CD1c-positive myeloid dendritic cell (primary cell): ENCODE measurements at regions not wholly inside any gene's neighbourhood (a gene's known extent, or its start where the extent isn't known, plus 50 kb on each side); places are given as distances from the start of the nearest gene placed in this dataset.

Source experiments
- DNase-seq: peaks from one replicate; pipeline ENCODE4 v3.0.0-alpha.2; 2016; ENCODE audit errors: extremely low spot score

DNA sequence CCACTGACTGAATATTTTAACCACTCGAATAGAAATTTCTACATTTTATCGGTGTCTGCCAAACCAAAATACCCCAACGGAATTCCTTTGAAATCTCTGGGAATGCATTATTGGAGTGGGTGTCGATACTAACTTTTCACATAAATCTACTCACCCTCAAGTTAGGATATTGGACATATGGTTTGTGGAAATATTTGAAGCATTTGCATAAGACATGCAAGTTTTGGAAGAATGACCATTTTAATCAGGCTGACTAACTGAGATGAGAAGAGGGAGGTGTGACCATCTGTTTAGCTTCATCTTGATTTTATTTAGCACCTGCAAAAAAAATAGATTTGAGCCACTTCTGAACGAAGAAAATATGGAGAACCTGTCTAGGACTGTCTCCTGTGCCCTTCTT, 61.2 kb downstream of the KLF6 start:
- DNase-seq, result no peak

DNA sequence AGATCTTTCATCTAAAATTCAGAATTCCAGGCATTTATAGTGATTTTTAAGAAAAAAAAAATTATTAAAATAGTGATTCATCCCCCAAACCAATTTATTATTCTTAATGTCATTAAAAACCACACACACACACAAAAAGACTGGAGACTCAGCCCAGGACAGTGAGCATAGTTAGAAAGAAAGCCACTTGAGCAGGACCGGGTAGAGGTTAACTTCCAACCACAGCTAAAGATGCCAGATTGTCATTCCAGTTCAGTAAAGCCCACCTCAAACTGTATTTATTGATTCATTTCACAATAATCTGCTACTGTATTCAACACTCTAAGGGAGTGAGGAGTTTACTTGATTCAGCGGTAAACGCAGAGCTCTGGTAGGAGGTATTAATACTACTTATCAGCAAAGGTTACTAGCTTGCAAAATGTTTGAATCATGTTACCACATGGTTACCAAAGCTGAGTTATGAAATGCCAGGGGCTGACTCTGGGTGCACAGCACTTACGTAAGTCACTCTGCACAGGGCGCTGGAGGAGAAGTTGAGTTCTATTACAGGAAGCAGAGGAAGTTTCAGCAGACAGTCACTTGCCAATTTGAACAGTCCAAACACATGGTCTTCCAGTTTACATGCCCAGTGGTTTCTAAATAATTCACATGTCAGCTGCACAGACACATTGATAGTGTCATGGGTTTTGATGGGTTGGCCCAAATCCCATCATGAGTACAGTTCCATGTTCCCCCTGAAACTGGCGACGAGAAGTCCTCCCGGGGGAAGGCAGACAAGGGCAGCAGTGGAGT, 64.6 kb downstream of the KLF6 start:
- DNase-seq, result peak; percentile 97

GRCh38 chr10:3719024-3719843, 65.8 kb downstream of the KLF6 start:
- DNase-seq, result no peak

- no peak for DNase-seq
Observed at GRCh38 chr10:3716093-3716492, 68.9 kb downstream of the KLF6 start.

- DNase-seq, result peak; percentile 32
Observed at GRCh38 chr10:3714967-3715366, 70.0 kb downstream of the KLF6 start.

DNA sequence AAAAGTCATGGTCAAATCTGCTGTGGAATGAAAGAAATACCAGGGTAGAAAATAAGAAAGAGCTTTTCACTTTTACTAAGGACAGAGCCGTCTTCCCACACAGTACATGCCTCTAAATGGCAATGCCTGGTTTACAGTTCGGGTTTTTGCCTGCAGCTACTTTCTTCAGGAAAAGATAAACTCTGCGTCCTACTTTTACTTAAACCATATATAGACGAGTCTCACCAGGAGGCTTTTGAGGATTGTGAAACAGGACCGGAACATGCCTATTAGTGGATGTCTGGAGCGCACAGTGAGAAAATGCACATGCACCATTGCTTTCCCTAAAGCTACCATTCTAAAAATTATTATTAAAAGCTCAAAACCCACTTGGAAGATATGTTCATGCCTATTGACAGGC, 70.5 kb downstream of the KLF6 start:
- peak; percentile 11 for DNase-seq

- DNase-seq, result no peak
Observed at GRCh38 chr10:3712707-3713106, 72.3 kb downstream of the KLF6 start.

GRCh38 chr10:3711918-3712317, 73.1 kb downstream of the KLF6 start:
- no peak for DNase-seq

DNA sequence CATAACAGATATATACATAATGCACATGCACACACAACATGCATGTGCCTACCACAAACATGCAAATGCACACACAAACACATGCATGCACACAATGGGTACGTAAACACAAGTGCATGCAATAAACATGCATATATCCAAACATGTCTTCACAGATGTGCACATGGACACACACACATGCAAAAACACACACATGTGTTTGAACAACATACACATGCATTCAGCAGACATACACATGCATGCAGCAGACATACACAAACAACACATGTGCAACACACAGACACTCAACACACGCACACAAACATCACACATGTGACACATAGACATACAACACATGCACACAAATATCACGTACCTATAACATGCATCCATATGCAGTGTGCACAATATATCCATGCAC, 74.2 kb downstream of the KLF6 start:
- DNase-seq, result no peak

DNA sequence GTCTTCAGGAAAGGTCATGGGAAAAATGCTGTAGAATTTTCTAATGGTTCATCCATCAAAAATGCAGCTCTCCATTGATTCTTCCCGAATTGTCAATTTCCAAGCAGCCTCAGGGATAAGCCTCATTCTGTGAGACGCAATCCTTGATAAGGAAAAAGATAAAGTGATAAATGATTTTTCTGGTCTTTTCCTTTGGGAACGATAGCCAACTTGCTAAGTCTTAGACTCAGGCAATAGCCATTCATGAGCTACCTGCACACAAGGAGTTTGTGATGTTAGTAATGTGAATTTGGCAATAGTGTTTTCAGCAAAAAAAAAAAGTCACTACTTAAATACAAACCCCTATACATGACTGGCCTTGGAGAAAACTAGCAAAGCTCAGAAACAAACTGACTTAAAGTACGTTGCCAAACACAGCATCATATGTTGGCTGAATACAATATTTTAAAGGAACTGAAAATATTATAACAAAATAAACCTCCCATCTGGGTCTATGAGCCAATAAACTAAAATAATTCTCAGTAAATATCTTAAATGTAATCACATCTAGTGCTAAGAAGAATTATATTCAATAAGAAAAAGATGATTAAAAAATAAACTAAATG, 75.5 kb downstream of the KLF6 start:
- DNase-seq, result no peak

GRCh38 chr10:3708852-3709251, 76.2 kb downstream of the KLF6 start:
- DNase-seq, result no peak

DNA sequence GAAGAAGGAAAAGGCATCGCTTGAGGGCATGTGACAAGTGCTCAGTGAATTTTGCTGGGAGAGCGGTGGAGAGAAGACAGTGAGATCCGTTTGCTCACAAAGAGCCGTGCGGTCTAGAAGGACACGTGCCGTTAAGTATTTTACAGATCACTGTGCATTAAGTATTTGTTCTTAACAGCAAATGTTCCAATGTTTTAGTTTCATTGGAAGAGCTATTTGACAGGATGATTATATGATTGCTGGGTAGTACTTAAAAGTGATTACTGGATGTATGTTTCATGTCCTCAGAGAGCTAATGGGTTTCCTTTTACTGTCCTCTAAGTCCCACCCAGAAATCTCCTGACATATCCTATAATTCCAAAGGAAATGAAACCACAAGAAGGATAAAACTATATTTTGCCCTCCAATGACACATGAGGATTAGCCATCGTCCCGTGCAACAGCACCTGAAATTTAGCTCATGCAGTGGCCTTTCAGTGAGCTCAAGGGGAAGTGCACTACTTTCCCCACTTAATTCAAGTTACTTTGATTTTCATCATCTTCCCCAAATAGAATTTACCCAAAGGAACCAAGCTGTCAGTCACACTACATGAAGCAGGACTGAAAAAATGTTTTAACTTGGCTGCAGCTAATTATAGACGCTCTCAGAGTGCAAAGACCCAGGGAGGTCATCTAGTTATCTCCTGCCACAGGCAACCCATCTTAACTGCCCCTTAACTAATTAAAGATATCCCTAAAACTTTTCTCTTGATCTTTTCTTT, 80.3 kb downstream of the KLF6 start:
- DNase-seq, result peak; percentile 7

- DNase-seq, result no peak
Observed at GRCh38 chr10:3702569-3702968, 82.4 kb downstream of the KLF6 start.

GRCh38 chr10:3702056-3702546, 82.9 kb downstream of the KLF6 start:
- DNase-seq, result no peak

- no peak for DNase-seq
Observed at GRCh38 chr10:3701491-3701890, 83.5 kb downstream of the KLF6 start.

- DNase-seq, result no peak
Observed at GRCh38 chr10:3700531-3701076, 84.4 kb downstream of the KLF6 start.

- DNase-seq, result no peak
Observed at GRCh38 chr10:3699916-3700315, 85.1 kb downstream of the KLF6 start.

- DNase-seq, result no peak
Observed at GRCh38 chr10:3698312-3698711, 86.7 kb downstream of the KLF6 start.

- no peak for DNase-seq
Observed at GRCh38 chr10:3693698-3694080, 91.3 kb downstream of the KLF6 start.

- DNase-seq, result no peak
Observed at GRCh38 chr10:3693022-3693697, 91.8 kb downstream of the KLF6 start.

DNA sequence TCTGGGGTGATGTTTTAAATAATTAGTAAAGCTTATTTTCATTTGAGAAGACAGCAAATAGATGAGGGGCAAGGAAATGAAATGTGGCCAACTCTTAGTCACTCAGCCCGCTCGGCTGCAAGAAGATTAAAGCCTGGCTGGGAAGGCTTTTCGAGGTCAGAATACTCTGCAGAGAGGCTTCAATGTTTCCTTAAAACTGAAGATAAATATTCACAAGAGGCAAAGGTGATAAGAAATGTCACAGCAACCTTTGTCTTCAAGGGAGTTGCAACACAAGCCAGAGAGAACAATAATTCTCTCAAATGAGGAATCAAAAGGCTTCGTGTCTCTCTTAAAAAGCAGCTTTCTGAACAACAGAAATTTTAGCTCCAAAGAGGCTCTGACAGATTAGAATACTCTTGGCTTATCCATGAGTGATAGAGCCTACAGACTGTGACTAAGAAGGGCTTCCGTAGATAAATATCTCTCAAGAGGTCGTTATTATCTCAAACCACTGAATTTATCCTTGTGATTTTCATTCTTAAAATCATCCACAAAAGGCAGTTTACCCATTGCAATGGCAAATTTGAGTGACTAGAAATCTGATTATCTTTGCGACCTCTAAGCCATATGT, 92.5 kb downstream of the KLF6 start:
- no peak for DNase-seq
